AG04450 (cell line): ENCODE measurements at regions not wholly inside any gene's neighbourhood (a gene's known extent, or its start where the extent isn't known, plus 50 kb on each side); places are given as distances from the start of the nearest gene placed in this dataset.

Experiments
- CTCF ChIA-PET: fragments of 300-600, 350-600 bp; formaldehyde crosslinking; extraction: SDS; loops from one replicate; lab custom pipeline; 2022; ENCODE audit warnings: antibody characterized with exemption, inconsistent platforms; lab: Charles Lee
- POLR2A ChIA-PET: fragments of 350-600 bp; formaldehyde crosslinking; extraction: SDS; loops from one replicate; lab custom pipeline; 2021; ENCODE audit warnings: antibody characterized with exemption, inconsistent platforms; lab: Yijun Ruan, JAX
- DNase-seq: peaks from one replicate; pipeline ENCODE4 v3.0.0-alpha.2; 2011; ENCODE audit warnings: low read depth, low spot score
- H3K27ac ChIP-seq: one replicate; pipeline ENCODE4 v1.5.1; 2012; ENCODE audit warnings: low read depth, low read length, control low read depth
- H3K27me3 ChIP-seq: one replicate; pipeline ENCODE4 v1.6.0; 2012; ENCODE audit warnings: low read length; ENCODE audit not compliant: control insufficient read depth, insufficient read depth
- H3K4me3 ChIP-seq: 2 replicates; pipeline ENCODE4 v1.5.1; 2011; ENCODE audit warnings: mild to moderate bottlenecking, low read depth, low read length, control low read depth
- H3K9me3 ChIP-seq: 2 replicates; pipeline ENCODE4 v1.5.1; 2012; ENCODE audit warnings: low read length; ENCODE audit not compliant: control insufficient read depth, insufficient read depth
- CTCF ChIP-seq: IDR thresholded peaks from 2 replicates; pipeline ENCODE4 v1.5.1; 2011; ENCODE audit warnings: low read depth, low read length, control low read depth, inconsistent platforms

- Histone ChIP-seq H3K27ac (no peak overlapping the region), H3K27me3 (no peaks in the 10 kb centered on the region)
These were observed 148.6 kb downstream of the GC start for GRCh38 chr4:71635139-71635748.

GRCh38 chr4:71634364-71634763 is 149.5 kb downstream of the GC start:
- ChIA-PET POLR2A (no interaction called here), CTCF (no interaction called here)

More at GRCh38 chr4:71635139-71635748, 148.6 kb downstream of the GC start:
- no peaks in the 10 kb centered on the region for H3K9me3 ChIP-seq
- TF ChIP-seq CTCF, result no peak
- CTCF ChIA-PET, result interaction anchor here (1.2 kb wide), 1 partner anchor 22 kb away, joined by 3 read pairs; no protein-coding TSS in a partner anchor
- no peak overlapping the region for H3K4me3 ChIP-seq
- POLR2A ChIA-PET, result no interaction called here
- no peak for DNase-seq

GRCh38 chr4:71630803-71631202 is 153.1 kb downstream of the GC start:
- CTCF ChIA-PET, result no interaction called here
- H3K4me3 ChIP-seq, result no peak overlapping the region
- no peak for DNase-seq
- POLR2A ChIA-PET, result no interaction called here
- no peak overlapping the region for H3K27ac ChIP-seq
- no peak for TF ChIP-seq CTCF
- H3K27me3 ChIP-seq, result no peaks in the 10 kb centered on the region
- no peaks in the 10 kb centered on the region for H3K9me3 ChIP-seq

More at GRCh38 chr4:71634364-71634763, 149.5 kb downstream of the GC start:
- H3K27ac ChIP-seq, result no peak overlapping the region
- no peak for TF ChIP-seq CTCF
- no peaks in the 10 kb centered on the region for H3K27me3 ChIP-seq
- DNase-seq, result no peak
- no peaks in the 10 kb centered on the region for H3K9me3 ChIP-seq
- no peak overlapping the region for H3K4me3 ChIP-seq

- H3K27me3 ChIP-seq, result no peaks in the 10 kb centered on the region
These were observed 158.9 kb downstream of the GC start for GRCh38 chr4:71625005-71625404.

More at GRCh38 chr4:71625005-71625404, 158.9 kb downstream of the GC start:
- no peak for TF ChIP-seq CTCF
- Histone ChIP-seq H3K9me3 (no peaks in the 10 kb centered on the region), H3K27ac (no peak overlapping the region), H3K4me3 (no peak overlapping the region)
- CTCF ChIA-PET, result no interaction called here
- POLR2A ChIA-PET, result no interaction called here
- DNase-seq, result no peak
